HG03045 (cell line): ENCODE measurements at regions not wholly inside any gene's neighbourhood (a gene's known extent, or its start where the extent isn't known, plus 50 kb on each side); places are given as distances from the start of the nearest gene placed in this dataset.
"Not testable (repeated sequence)": the region's sequence is repeated elsewhere in the genome, so short reads cannot be mapped to it uniquely, and the experiment has no call there.

Source experiments
- ATAC-seq: cut with Tn5 transposase; IDR thresholded peaks from one replicate; pipeline ENCODE4 v1.9.1; 2021; ENCODE audit warnings: mild to moderate bottlenecking, moderate library complexity; ENCODE audit not compliant: unreplicated experiment

DNA sequence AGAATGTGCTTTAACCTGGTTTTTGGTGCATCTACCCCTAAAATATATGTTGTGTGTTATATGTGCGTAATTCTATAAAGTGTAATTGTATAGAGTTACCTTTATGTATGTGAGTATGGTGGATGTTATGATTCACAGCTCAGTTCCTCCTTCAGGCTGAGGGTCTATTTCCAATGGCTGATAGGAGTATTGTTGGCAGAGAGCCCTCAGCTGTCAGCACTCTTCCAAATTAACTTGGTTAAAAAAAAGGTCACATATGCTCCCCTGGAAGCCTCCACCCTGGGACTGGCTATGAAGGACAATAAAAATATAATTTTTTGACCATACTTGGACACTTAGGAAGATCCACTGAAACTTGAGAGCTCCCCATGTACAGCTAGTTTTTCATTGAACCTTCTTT lies 250.4 kb upstream of the CDH12 start:
- no peak for ATAC-seq

DNA sequence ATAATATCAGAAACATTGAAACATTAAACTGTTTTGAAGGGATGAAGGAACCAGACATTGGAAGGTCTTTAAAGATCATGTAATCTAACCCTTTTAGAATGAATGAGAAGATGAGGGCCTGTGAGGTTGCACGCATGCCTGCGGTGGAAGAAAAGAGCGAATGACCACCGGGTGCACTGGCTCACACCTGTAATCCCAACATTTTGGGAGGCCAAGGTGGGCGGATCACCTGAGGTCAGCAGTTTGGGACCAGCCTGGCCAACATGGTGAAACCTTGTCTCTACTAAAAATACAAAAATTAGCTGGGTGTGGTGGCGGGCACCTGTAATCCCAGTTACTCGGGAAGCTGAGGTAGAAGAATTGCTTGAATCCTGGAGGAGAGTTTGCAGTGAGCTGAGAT lies 242.3 kb upstream of the CDH12 start:
- not testable (repeated sequence) for ATAC-seq

DNA sequence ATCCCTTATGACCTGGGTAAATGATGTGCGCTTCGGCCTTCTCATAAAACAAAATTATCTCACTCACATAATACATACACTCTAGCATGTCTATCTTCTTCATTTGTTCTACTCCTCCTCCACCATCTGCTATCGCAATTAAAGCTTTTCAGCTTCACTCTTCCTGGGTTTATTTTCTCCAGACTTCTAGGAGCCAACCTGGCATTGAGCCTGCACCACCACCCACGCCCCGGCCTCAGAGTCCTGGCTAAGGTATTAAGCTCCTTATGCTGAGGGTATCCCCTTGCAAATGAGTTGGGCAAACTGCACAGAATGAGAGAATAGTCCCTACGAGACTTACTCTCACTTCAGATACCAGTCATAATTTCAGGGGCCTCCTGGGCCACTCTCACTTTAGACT lies 236.1 kb upstream of the CDH12 start:
- ATAC-seq = no peak

GRCh38 chr5:23084815-23085214 lies 231.7 kb upstream of the CDH12 start:
- no peak for ATAC-seq

DNA sequence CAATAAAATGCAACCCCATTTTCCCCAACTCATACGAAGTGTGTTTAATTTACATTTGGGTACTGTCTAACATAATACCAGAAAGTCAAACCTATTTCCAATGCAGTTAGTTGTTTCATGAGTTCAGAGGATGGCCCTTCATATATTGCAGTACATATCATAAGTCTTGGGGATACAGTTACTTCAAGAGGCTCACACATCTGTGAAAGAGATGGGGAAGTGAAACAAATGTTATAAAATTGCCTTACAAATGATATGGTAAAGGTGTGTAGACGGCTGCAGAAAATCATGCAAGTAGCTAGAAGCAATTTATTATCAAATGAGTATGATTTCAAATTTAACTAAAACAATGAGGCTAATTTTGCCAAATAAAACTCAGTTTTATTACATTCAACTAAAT lies 219.0 kb upstream of the CDH12 start:
- ATAC-seq = no peak

DNA sequence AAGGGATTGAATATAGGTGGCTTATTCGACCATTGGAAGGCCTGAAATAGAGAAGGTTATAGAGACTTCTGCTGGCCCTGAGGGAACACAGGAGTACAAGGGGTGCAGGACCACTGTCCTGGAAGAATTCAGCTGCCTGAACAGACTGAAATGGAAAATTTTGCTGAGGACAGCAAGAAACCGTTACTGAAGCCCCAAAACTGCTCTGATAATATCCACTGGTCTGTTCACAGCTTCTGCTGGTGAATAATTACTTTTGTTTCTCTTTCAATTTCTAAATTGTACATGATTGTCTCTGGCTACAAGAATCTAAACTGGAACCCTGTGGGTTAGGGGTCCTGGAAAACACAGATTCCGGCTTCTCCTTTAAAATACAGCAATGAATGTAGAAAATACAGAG lies 218.5 kb upstream of the CDH12 start:
- ATAC-seq = no peak

GRCh38 chr5:23064710-23065109 lies 211.6 kb upstream of the CDH12 start:
- no peak for ATAC-seq

DNA sequence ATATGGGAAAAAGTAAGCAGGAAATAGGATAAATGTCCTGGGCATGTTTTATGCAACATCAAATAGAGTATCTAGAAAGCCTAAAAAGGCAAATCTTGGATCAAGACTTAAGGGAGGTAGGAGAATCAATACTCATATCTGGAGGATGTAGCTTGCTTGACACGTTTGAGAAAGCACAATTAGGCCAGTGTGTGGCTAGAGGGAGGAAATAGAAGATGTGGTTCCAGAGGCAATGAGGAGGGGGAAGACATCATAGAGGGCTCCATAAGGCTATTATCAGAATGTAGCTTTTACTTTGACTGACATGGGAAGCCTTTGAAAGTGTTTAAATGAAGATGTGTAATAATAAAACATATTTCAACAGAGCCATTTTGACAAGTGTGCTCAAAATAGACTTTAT lies 200.7 kb upstream of the CDH12 start:
- ATAC-seq = no peak

DNA sequence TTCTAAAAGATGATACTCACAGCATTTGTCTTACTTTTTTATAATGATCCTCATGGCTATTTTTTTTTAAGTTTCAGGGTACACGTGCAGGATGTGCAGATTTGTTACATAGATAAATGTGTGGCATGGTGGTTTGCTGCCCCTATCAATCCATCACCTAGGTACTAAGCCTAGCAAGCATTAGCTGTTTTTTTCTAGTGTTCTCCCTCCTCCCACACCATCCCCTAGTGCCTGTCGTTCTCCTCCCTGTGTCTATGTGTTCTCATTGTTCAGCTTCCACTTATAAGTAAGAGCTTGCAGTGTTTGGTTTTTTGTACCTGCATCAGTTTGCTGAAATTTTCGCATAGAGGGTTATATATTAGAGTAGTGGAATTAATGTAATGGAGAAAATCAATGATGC lies 189.1 kb upstream of the CDH12 start:
- ATAC-seq = no peak

DNA sequence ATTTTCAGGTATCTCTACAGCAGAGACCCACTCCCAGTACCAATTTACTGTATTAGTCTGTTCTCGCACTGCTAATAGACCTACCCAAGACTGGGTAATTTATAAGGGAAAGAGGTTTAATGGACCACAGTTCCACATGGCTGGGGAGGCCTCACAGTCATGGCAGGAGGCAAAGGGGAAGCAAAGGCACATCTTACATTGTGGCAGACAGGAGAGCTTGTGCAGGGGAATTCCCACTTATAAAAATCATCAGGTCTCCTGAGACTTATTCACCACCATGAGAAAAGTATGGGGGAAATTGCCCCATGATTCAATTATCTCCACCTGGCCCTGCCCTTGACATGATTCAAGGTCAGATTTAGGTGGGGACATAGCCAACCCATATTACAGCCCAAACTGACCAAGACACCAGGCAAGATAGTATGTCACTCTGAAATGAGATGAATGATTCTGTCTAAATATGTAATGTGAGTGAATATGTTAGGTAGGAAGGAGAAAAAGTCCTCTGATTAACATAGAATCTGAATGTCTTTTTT lies 182.5 kb upstream of the CDH12 start:
- no peak for ATAC-seq

DNA sequence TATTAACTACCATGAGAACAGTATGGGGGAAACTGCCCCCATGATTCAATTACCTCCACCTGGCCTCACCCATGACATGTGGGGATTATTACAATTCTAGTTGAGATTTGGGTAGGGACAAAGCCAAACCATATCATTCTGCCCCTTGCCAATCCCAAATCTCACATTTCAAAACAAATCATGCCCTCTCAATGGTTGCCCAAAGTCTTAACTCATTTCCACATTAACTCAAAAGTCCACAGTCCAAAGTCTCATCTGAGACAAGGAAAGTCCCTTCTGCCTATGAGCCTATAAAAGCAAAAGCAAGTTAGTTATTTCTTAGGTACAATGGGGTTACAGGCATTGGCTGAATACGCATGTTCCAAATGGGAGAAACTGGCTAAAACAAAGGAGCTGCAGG lies 180.7 kb upstream of the CDH12 start:
- no peak for ATAC-seq

DNA sequence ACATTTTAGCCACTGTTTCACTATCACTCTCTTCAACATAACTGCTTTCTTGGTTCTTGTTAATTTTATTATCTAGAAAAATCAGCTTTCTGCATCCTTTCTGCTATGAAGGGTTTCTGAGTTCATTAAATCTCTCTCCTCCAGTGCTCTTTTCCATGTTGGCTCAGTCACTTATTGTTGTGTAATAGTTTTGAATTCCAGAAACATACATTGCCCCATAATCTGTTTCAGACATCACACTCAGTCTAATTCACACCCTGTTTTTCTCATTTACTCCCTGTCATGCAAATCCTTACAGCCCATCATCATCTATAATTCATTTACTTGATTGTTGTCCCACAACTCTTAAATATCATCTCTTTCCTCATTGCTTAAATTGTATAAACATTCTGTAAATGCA lies 176.1 kb upstream of the CDH12 start:
- ATAC-seq = no peak

DNA sequence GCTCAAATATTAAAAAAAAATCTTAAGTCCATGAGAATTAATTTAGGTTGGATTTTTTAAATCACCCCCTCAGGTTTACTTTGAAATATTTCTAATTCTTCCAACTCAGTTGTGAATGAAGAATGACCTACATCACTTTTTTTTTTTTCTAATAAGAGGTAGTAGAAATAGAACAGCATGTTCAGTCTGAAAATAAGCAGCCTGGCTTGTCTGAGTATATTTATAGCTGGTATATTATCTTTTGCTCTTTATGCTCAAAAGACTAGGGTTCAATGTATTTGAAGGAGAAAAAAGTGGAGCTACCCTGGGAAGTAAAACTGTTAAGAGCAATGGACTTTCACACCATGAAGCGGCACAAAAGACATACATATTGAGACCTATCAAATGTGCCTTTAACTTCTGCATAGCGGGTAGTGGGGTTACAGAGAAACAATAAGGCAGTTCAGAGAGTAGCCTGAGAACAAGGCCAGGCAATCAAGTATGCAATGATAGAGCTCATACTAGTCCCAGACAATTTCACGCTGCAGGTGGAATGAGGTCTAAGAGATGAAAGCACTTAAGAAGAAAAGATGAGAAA lies 175.4 kb upstream of the CDH12 start:
- ATAC-seq = no peak

DNA sequence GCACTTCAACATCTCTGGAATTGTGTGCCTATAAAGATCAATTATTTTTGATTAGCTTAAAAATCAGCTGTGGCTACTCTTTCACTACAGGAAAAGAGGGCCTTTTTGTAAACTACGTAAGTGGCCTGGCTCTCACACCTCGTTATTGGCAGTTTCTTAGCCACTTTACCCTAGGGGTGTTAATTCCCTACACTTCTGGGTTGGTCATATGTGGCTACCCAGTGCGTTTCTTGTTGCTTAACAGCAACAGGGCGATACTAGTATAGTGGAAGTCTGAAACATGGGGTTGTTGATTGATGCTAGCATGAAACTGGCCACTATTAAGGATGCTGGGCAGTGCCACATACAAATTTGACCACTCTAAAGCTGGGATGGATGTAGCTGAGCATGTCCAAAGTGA lies 174.7 kb upstream of the CDH12 start:
- ATAC-seq = no peak

GRCh38 chr5:23027331-23027730 lies 174.2 kb upstream of the CDH12 start:
- ATAC-seq = no peak

GRCh38 chr5:23026252-23027170 lies 173.4 kb upstream of the CDH12 start:
- ATAC-seq = no peak

- ATAC-seq = no peak
Observed at GRCh38 chr5:23025629-23026233, 172.6 kb upstream of the CDH12 start.

DNA sequence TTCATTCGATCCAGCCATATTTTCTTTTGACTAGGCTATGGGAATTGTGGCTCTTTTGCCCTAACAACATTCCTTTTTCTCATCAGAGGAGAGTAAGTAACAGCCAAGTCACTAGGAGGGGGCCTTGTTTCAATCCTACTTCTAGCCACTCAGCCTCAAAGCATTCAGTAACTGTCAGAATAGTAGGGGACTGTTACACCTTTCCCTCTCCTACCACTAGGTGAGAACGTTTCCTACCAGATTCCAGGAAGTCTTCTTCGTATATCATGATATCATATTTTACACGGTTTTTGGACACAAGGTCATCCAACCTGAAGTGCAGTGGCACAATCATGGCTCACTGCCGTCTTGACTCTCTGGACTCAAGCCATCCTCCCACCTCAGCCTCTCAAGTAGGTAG lies 171.3 kb upstream of the CDH12 start:
- no peak for ATAC-seq

DNA sequence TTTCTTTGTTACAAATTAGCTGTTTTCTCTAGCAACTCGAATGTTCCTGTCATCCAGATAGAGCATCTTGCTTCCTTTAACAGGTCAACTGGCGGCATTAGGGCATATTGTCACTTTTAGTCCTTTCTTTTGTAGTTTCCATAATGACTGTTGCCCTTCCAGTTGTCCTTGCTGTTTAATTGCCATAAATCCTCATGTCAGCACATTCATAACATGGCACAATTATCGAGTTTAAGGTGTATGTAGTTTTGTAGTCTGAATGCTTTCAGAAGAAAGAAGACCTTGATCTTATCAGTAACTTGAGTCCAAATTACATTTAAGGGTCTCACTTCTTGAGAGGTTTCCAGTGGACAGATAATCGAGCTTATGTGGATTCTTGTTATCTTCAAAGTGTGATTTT lies 161.7 kb upstream of the CDH12 start:
- ATAC-seq = no peak

DNA sequence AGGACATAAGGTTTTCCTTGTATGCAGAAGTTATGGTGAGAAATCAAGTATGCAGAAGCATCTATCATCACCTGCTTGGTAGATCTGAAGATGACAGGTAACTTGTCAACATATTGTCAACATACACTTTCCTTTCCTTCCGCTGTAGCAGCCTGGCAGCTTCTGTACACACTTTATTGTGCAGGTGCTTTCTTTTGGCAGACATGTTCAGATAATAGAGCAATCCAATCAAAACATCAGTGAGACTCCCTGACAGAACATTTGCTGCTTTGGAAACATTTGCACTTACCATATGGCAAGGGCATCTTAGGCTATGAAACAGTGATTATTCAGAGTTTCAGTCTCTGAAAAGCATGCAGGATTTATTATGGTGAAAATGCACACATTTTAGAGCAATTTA lies 161.1 kb upstream of the CDH12 start:
- no peak for ATAC-seq

DNA sequence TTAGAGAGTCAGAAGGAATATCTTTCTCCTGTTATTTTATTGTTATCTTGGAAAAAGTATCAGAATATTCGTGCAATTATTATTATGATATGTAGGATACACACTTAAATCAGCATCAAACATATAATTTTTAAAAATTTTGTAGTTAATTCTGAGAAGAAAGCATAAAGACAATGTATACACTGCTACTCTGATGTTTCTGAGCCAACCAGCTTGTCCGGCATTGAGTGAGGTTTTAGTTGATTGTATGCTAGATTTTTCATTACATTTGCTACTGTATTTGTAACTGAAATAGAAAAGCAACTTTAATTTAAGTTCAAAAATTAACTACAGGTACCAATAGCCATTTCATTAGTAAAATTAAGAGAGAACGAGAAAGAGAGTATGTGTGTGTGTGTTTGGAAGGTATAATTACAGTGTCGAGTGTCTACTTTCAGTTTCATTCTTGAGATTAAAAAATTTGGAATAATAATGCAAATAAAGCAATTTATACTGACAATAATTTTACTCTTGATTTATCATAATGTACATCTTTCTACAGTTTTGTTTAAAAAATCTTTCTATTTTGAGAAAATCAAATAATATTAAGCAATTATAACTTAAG lies 160.4 kb upstream of the CDH12 start:
- no peak for ATAC-seq

- ATAC-seq = no peak
Observed at GRCh38 chr5:23012842-23013241, 159.7 kb upstream of the CDH12 start.
